ENCODE measurements at regions not wholly inside any gene's neighbourhood (a gene's known extent, or its start where the extent isn't known, plus 50 kb on each side); places are given as distances from the start of the nearest gene placed in this dataset.

GRCh38 chr13:85665286-85665685, 133.9 kb downstream of the SLITRK6 start:
- TF ChIP-seq POLR2AphosphoS5 (IDR thresholded peaks at IDR 0.05; ENCODE audit: low read depth): no peak
- no peak for TF ChIP-seq CTCF (IDR thresholded peaks at IDR 0.05; ENCODE audit: insufficient read depth, low read length)
- TF ChIP-seq GABPA (IDR thresholded peaks at IDR 0.05; ENCODE audit: low read depth): no peak
- TF ChIP-seq, protein P1, sequence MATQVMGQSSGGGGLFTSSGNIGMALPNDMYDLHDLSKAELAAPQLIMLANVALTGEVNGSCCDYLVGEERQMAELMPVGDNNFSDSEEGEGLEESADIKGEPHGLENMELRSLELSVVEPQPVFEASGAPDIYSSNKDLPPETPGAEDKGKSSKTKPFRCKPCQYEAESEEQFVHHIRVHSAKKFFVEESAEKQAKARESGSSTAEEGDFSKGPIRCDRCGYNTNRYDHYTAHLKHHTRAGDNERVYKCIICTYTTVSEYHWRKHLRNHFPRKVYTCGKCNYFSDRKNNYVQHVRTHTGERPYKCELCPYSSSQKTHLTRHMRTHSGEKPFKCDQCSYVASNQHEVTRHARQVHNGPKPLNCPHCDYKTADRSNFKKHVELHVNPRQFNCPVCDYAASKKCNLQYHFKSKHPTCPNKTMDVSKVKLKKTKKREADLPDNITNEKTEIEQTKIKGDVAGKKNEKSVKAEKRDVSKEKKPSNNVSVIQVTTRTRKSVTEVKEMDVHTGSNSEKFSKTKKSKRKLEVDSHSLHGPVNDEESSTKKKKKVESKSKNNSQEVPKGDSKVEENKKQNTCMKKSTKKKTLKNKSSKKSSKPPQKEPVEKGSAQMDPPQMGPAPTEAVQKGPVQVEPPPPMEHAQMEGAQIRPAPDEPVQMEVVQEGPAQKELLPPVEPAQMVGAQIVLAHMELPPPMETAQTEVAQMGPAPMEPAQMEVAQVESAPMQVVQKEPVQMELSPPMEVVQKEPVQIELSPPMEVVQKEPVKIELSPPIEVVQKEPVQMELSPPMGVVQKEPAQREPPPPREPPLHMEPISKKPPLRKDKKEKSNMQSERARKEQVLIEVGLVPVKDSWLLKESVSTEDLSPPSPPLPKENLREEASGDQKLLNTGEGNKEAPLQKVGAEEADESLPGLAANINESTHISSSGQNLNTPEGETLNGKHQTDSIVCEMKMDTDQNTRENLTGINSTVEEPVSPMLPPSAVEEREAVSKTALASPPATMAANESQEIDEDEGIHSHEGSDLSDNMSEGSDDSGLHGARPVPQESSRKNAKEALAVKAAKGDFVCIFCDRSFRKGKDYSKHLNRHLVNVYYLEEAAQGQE (IDR thresholded peaks at IDR 0.05; ENCODE audit: insufficient replicate concordance, low read depth): no peak
